ENCODE measurements at regions not wholly inside any gene's neighbourhood (a gene's known extent, or its start where the extent isn't known, plus 50 kb on each side); places are given as distances from the start of the nearest gene placed in this dataset.

DNA sequence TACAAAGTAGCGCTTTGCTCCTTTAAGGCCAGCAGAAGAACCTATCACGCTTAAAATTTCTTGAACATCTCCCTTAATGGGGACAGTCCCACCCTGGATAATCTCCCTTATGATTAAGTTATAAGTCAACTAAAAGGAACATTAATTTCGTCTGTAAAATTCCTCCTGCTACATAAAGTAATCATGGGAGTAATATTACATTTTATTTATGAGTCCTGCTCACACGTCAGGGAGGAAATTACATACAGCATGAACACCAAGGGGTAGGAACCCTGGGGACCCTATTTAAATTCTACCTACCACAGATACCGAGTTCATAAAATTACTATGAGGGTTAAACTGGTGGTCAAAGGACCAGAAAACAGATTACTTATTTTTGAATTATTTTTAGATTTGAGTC is 926.6 kb upstream of the MBL2 start:
- TF ChIP-seq, protein P1, sequence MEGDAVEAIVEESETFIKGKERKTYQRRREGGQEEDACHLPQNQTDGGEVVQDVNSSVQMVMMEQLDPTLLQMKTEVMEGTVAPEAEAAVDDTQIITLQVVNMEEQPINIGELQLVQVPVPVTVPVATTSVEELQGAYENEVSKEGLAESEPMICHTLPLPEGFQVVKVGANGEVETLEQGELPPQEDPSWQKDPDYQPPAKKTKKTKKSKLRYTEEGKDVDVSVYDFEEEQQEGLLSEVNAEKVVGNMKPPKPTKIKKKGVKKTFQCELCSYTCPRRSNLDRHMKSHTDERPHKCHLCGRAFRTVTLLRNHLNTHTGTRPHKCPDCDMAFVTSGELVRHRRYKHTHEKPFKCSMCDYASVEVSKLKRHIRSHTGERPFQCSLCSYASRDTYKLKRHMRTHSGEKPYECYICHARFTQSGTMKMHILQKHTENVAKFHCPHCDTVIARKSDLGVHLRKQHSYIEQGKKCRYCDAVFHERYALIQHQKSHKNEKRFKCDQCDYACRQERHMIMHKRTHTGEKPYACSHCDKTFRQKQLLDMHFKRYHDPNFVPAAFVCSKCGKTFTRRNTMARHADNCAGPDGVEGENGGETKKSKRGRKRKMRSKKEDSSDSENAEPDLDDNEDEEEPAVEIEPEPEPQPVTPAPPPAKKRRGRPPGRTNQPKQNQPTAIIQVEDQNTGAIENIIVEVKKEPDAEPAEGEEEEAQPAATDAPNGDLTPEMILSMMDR (IDR thresholded peaks at IDR 0.05; ENCODE audit: low read depth, low read length): no peak
- no peak overlapping the region for H3K4me3 ChIP-seq (ENCODE audit: low read depth, low read length)

- TF ChIP-seq, protein P1 (IDR thresholded peaks at IDR 0.05; ENCODE audit: low read depth, low read length): no peak
Observed at GRCh38 chr10:53697038-53697437, 924.5 kb upstream of the MBL2 start.

GRCh38 chr10:53690524-53691240 is 918.1 kb upstream of the MBL2 start:
- H3K4me3 ChIP-seq (ENCODE audit: low read depth, low read length): no peak overlapping the region
- TF ChIP-seq, protein P1 (IDR thresholded peaks at IDR 0.05; ENCODE audit: low read depth, low read length): no peak

More at GRCh38 chr10:53697038-53697437, 924.5 kb upstream of the MBL2 start:
- no peak overlapping the region for H3K4me3 ChIP-seq (ENCODE audit: low read depth, low read length)

DNA sequence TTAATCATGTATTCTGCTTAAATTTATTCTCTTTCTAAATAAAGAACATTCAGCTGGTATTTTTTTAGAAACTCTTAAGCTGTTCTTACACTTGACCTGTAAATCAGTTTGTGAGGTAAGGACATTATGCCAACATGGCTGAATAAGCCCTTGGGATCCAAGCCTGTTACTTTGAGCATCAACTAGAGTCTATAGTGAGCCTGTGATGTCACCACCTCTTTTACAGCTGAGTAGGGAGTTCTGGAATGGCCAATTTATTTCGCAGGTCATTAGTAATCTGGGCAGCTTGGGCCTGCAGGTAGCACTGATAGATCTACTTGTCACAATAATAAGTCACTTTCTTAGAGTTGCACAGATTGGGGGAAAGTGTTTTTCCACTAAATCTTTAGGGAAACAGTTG is 915.2 kb upstream of the MBL2 start:
- no peak overlapping the region for H3K4me3 ChIP-seq (ENCODE audit: low read depth, low read length)
- TF ChIP-seq, protein P1 (IDR thresholded peaks at IDR 0.05; ENCODE audit: low read depth, low read length): no peak

DNA sequence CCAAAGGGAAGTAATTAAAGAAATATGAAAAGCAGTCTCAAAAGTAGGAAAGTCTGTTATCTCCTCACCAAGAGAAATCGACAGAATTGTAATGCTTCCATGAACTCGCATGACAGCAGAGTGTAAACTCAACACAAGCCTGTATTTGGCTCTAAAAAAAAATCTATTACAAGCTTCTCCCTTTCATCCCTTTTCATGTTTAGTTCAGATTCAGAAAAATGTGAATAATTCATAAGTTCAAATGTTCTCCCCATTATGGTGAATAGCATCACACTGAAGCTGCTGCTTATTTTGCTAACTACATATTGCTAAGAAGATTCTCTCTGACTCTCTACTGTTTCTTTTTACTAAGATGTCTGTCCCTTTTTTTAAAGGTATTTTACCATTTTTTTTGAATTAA is 910.3 kb upstream of the MBL2 start:
- no peak overlapping the region for H3K4me3 ChIP-seq (ENCODE audit: low read depth, low read length)
- TF ChIP-seq, protein P1 (IDR thresholded peaks at IDR 0.05; ENCODE audit: low read depth, low read length): no peak

DNA sequence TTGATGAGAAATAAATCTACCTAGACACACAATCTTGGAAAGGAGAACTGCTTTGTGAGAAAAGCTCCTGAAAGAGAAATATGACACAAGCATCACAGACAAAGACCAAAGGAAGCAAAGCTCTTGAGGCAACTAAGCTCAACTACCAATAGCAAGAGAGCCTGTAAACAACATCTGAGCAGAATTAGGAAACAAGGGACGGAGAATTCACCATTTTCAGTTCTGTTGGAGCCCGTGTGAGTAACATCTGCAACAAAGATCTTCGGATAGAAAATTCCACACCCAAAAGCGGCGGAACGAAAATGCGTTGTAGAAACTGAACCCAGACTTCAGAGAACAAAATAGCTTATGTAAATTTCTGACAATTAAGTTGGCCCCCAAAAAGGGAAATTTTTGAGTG is 909.9 kb upstream of the MBL2 start:
- no peak overlapping the region for H3K4me3 ChIP-seq (ENCODE audit: low read depth, low read length)

DNA sequence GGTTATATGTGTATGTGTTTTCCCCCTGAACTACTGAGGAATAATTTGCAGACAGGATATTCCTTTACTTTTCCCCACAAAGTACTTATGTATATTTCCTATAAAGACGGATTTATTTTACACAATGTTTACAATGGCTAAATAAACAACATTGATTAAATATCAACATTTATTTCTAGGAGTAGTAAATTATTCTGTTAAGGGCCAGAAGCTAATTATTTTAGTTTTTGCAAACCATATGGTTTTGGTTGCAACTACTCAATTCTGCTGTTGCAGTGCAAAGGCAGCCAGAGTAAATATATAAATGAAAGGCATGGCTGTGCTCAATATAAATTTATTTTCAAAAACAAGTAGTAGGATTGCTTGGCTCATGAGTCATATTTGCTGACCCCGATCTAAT is 907.1 kb upstream of the MBL2 start:
- TF ChIP-seq, protein P1 (IDR thresholded peaks at IDR 0.05; ENCODE audit: low read depth, low read length): no peak
- H3K4me3 ChIP-seq (ENCODE audit: low read depth, low read length): no peak overlapping the region

More for the DNA sequence above, 909.9 kb upstream of the MBL2 start:
- TF ChIP-seq, protein P1 (IDR thresholded peaks at IDR 0.05; ENCODE audit: low read depth, low read length): no peak
